ENCODE measurements at regions not wholly inside any gene's neighbourhood (a gene's known extent, or its start where the extent isn't known, plus 50 kb on each side); places are given as distances from the start of the nearest gene placed in this dataset.
"Not testable (repeated sequence)": the region's sequence is repeated elsewhere in the genome, so short reads cannot be mapped to it uniquely, and the experiment has no call there.

DNA sequence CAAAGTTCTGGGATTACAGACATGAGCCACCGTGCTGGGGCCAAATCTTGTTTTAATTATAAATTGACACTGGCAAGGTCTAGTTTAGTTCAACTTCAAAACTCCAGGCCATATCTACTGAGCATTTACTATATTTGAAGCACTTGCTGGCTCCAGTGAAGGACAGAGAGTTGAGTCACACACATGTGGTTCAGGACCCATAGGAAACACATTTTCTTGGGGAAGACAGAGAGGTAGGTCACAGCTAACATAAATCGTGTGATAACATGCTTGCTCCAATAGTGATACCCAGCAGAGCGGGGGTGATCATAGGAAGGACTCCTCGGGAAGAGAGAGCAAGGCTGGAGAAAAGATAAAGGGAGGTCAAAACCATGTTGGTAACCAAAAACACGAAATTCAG, 170.6 kb upstream of the TSC22D1 start:
- no peak for DNase-seq

DNA sequence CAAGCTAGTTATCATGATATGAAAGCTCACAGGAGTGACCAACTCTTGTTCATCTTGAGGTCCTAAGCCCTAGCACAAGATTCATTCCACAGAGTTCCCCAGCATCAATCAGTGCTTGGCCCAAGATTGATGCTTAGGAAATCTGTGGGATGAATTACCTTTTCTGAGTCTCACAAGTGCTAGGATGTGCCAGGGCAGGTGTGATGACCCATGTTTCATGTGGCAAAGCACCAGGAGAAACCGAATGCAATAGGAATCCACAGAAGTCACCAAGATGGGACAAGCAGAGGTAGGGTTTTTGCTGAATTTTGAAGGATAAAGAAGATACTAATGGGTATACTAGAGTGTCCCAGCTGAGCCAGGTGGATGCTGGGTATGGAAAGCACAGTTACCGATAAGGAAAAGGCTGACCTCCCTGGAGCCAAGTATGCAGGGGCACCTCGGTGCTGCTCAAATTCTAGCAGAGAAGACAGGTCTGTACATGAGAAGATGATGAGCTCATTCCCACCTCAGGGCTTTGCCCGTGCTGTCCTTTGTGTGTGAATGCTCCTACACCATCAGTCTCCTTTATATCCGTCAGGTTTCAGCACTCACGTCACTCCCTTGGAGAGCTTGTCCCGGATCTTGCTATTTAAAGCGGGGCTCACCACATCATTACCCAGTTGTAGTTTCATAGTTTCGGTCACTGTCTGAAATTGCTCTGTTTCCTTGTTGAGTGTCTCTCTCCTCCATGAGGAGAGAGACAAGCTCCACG, 168.9 kb upstream of the TSC22D1 start:
- no peak for DNase-seq

DNA sequence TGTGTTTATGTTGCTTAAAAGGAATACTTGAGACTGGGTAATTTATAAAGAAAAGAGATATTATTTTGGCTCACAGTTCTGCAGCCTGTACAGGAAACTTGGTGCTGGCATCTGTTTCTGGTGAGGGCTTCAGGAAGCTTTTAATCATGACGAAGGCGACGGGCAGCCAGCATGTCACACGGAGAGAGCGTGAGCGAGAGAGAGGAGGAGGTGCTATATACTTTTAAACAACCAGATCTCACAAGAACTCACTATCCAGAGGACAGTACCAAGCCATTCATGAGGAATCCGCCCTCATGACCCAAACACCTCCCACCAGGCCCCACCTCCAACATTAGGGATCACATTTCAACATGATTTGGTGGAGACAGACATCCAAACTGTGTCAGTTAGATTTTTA, 163.4 kb upstream of the TSC22D1 start:
- DNase-seq: no peak

DNA sequence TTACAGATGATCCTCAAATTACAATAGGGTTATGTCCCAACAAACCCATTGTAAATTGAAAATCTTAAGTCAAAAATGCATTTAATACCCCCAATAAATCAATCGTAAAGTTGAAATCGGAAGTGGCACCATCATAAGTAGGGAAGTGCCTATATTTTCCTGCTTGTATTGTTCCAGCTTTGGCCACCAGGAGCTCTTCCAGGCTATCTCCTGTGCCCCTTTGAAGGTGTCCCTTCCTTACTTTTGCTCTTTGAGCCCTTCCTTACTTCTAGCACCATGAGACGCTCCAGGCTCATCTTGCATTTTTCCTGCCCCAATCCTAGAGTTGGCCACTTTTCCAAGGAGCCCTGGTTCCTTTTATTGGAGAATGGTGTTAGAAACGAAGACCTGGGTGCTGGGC, 163.0 kb upstream of the TSC22D1 start:
- DNase-seq: no peak

DNA sequence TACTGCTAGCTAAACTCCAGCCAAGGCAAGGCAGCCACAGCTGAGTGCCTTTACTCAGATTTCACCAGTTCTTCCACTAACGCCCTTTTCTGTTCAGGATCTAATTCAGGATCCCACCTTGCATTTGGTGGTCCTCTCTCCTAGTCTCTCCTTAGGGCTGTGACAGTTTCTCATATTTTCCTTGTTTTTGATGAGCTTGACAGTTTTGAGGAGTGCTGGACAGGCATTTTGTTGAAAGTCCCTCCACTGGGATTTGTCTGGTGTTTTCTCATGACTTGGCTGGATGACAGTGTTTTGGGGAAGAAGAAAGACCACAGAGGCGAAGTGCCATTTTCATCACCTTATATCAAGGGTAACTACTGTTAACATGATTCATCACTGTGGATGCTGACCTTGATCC, 162.3 kb upstream of the TSC22D1 start:
- DNase-seq: no peak

DNA sequence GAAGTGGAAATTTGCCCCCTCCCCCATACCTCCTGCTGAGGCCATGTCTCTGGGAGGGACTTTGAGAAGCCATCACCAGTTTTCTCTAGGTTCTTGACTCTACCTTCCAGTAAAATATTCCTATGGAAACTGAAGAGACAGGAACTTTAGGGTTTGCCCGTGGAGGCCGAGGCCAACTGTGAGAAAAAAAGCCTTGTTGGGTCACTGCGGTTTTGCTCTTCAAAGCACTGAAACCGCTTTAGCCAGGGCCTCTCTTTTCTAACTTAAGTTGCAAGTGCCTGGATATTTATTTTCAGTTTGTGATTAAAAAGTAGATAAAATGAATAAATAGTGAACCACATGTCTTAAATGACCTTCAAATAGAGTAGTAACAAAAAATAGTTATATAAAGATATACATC, 159.7 kb upstream of the TSC22D1 start:
- DNase-seq: no peak

DNA sequence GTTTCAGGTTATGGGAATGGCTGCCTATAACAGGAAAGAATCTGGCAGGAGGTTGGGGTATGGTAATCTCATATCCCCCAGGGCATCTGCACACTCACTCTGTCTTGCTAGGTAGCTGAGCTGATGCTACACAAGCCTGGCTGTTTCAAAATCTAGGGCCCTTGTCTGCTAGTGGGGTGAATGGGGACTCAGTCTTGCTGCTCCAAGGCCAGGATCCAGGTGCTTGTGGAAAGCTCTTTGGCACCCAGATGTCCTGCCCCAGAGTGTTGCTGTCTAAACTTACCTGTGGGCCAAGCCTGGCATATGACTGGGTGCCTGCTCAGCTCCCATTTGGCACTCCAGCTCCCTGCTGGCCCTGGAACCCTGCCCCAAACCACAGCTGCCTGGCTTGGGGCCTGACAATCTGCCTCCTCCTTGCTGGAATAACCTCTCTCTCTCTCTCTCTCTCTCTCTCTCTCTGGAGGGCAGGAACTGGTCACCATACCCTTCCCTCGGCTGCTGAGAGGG, 158.1 kb upstream of the TSC22D1 start:
- no peak for DNase-seq

DNA sequence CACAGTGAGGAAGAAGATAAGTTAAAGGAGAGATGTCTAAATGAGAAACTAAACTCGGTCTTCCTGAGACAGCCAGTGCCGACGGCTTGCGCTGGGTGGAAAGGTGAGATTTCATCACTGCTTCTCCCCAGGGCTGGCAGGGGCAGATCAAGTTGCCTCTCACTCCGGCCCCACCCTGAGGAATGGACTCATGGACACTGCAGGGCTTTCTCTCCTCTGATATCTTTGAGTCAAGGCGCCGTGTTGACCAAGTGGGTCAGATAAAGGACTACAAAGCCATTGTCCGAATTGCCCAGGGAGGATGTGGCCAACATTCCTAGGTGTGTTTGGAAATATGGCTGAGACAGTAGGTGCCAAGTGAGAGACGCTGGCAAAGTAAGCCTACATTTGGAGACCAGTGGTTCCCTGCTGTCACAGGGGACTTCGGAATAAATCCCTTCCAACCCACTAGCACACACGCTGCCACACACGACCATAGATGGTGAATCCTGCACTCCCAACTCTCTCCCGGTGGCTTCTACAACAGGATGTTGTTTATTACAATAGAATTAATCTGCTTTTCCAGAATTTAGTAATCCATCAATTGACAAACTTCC, 156.5 kb upstream of the TSC22D1 start:
- no peak for DNase-seq

DNA sequence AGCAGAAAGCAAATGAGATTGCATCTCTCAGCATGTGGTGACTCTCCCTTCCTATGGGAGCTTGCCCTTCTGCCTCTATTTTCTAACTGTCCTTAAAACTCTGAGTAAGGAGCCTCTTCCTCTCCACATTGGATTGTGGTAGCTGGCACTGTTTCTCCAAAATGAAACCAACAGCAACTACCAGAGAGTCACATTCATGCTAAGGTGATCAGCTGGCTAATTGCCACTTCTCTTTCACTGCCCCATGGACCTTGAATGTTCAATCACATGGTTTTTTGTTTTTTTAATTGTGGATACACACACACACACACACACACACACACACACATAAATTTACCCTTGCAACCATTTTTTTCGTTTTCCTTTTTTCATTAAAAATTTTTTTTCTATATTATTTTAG, 154.7 kb upstream of the TSC22D1 start:
- no peak for DNase-seq

DNA sequence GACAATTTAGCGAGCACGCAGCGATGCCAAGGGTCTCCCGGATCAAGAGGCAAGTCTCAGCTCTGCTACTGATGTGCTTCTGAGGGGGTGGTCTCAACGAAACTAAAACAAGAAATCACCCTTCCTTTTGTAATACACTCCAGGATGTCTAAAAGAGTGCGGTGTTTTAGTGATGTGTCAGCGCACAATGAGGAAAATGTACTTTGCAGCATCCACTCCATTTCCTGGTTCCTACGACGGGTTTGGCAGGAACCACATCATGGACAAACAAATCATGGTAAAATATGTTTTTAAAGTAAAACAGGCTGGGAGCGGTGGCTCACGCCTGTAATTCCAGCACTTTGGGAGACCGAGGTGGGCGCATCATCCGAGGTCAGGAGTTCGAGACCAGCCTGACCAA, 154.0 kb upstream of the TSC22D1 start:
- no peak for DNase-seq

DNA sequence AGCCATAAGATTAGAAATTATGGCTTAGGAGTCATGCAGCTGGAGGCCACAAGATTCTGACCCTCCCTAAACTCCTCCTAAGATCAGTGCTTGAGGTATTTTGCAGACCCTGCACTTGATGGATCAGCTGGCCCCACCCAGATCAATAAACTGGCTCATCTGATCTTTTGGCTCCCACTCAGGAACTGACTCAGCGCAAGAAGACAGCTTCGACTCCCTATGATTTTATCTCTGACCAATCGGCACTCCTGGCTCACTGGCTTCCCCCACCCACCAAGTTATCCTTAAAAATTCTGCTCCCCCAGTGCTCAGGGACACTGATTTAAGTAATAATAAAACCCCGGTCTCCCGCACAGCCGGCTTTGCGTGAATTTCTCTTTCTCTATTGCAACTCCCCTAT, 151.5 kb upstream of the TSC22D1 start:
- not testable (repeated sequence) for DNase-seq

DNA sequence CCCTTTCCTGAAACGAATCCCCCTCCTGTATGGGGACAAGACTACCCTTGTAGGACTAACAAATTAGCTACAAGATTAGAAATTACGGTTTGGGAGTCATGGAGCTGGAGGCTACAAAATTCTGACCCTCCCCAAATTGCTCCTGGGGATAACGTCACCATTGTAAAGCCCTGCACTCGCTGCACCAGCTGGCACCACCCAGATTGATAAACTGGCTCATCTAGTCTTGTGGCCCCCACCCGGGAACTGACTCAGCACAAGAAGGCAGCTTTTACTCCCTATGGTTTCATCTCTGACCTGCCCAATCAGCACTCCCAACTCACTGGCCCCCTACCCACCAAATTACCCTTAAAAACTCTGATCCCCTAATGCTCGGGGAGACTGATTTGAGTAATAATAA, 150.6 kb upstream of the TSC22D1 start:
- peak; percentile 32 for DNase-seq

DNA sequence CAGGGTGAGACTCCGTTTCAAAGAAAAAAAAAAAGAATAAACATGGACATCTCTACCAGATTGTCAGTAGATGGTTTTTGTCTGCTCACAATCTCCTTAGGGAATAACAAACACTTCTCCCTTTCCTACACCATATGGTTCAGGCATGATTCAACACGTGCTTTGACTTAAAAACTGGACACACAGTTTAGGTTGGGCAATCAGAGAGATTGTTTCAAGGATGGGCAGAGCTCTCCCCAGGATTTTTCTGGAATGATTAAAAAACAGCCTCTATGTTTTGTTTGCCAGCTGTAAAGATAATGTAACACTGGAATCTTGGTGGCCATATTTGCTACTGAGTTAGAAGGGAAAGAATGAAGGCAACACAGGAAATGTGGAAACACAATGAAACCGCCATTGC, 150.1 kb upstream of the TSC22D1 start:
- DNase-seq: no peak

DNA sequence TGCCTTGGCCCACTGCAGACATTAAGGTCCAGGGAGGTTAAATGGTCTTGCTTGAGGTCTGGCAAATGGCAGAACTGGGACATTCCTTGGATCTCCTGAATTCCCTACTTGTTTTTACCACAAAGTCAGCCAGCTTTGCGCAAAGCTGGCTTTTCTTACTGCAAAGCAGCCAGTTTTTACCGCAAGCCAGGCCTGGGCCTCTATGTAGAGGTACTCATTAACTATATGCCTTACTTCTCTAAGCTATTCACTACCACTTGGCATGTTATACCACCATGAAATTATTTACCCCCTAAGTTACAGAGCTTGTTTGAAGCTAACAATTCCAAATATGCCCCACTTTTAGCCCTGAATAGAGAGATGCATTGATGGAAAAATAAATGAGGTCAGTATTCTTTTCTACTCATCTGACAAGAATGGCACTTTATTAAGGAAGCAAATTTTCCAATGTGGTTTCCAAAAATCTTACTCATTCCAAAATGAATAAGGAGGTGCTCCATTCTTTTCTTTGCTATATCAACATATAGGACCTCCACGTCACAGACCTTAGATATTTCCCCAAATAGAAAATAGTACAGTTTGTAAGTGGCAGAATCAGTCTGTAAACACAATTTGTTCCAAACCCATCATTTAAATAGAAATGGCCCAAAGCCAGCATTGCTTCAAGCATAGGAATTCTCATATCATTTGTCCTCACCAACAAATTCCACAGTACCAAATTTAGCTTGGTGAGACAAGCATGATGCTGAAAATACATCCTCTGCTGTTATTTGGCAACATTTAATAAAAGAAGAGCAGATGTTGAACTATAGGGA, 143.9 kb upstream of the TSC22D1 start:
- DNase-seq: no peak

DNA sequence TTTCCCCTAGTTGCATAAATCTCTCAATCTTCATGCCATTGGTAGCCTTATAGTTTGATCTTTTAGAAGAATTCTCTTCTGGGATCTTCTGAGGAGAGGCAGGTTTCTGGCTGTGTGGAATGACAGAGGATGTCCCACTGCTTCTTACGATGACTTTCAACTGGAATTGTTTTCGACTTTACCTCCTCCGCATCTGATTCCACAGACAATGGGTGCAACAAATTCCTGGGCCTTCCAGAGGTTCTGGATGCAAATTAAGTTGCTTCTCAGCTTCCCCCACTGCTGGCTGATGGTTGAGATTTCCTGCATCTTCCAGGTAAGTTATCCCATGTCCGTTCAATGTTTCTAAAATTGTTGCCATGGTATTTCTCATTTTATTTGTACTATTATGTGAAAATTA, 142.3 kb upstream of the TSC22D1 start:
- DNase-seq: no peak

DNA sequence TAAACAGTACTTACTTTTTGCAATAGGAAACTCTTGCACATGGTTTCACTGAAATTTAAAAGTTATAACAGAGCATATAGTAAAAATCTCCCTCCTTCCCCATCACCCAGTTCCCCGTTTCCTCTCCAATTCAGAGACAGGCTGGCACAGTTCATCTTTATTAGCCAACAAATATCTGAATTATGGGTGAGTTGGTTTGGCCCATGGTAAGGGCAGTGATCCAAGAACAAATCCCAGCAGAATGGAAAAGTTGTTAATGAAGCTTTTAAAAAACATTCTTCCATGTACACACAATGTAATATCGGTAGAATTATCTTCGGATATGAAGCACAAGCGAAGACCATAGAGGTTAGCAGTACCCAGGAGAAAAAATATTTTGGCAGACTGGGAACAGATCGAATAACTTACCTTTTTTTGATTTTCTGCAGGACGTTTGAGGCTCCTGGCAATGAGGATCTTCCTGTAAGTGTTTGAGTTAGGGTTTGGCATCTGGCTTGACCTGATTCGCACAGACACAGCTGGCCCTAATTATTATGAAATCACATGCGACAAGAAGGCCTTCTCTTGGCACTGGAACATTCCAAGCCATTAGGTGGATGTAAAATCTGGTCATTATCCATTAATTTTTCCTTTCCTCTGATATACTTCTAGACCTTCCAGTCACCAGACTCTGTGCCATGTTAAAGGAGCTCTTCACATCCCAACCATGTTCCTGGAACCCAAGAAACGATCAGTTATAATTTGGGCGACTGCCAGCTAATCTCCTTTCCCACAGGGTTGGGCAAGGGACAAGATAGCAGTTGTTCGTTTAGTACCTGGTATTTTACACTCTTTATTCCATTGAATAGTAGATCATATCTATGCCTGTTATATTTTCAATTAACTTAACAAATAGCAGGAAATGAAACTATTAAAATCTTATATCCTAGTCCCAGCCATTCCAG, 139.4 kb upstream of the TSC22D1 start:
- DNase-seq: peak; percentile 77

DNA sequence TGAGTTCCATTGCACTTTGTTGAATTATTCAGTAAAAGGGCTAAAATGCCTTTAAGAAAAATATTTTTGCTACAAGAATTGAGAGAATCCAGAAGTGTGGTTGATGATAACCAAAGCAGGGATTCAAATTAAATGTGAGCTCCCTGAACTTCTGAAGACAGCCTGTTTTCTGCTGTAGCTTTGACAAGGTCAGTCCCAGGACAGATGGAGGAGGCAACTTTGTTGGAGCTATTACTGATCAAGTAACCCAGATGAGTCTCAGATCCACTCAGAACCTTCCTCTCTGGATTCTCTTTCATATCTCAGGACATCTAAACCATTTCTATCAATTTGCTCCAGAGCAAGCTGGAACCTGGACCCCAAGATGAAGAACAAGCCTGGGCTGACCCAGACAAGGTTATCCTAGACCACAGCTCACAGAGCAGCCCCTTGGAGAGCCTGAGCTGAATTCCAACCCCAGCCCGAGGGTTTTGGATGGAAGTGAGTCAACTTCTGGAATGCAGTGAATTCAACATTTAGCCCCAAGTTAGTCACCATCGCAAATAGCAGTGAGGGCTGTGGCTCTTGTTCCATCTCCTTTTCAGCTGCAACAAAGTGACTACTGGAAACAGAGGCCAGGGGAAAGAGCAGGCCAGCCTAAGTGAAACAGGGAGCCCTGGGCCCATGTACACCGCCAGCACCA, 137.8 kb upstream of the TSC22D1 start:
- no peak for DNase-seq

DNA sequence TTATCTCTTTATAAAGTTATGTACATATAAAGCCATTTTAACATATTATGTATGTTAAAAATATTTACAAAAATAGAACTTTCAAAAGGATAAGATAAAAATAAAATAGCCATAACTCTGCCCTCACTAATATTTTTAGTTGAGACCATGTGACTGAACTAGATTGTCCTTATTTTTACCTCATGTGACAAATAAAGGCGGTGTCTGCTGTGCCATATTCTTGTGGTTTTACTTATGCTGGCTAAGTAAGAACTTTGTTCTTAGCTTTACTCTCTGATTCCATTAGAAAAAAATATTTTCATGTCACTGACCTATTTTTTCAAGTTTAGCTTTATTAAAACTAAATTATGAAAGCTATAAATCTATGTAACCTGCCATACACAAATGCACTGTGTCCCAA, 135.6 kb upstream of the TSC22D1 start:
- DNase-seq: peak; percentile 54

DNA sequence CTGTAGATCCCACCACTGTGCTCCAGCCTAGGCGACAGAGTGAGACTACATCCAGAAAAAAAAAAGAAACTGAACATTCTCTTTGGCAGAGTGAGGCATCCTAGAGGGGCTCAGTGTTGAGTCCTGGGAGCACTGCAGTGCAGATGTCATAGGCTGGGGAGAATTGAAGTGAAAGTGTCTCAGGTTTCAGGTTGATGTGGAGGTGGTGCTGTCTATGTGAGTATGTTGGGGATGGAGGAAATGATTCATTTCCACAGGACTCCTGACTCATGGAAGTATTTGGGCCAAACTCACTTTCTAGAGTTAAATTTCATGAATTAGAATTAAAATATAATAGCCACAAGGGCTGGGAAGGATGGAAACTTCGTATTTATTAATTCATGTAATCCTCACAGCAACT, 134.4 kb upstream of the TSC22D1 start:
- no peak for DNase-seq

DNA sequence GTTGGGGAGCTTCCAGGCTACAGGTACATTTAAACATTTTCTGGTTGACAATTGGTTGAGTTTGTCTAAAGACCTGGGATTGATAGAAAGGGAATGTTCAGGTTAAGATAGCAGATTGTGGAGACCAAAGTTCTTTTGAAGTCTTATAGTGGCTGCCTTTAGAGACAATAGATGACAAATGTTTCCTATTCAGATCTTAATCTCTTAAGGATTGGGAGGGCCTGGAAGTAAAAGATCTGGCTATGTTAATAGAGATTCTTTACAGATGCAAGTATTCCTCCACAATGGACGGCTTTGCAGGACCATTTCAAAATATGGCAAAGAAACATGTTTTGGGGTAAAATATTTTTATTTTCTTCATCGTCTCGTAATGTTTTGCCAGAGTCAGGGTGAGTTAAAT, 128.7 kb upstream of the TSC22D1 start:
- not testable (repeated sequence) for DNase-seq

DNA sequence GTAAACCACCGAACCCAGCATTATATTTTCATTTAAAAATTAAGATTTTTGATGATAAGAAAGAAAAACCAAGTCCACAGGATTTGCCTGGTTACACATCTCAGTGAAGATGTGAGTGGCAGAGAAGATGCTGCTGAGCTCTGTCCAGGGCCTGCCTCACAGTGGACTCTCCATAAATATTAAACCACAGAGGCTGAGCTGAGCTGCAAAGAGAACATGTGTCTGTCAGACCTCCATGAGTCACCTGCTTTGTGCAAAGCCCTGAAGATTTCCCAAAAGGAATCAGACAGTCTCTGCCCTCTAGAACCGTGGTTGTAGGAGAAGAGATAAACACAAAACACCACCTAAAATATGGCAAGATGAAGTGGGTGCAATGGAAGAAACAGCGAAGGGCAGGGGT, 127.2 kb upstream of the TSC22D1 start:
- no peak for DNase-seq

DNA sequence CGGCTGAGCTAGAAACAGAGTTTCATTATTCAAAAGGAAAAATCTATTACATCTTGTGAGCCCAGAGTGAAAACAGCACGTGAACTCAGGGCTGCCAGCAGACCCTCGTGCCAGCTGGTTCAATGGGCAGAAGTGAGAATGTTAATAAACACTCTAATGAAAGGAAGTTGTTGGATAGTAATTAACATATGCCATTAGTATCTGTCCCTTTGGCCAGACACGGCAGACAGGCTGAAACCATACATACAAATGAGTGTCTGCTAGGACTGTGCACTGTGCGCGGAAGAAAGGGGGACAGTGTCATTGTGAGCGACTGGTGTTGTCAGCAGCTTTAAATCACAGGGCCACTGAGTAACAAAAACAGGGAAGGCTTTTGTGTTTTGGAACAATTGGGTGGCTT, 121.9 kb upstream of the TSC22D1 start:
- DNase-seq: no peak
